ENCODE measurements at regions not wholly inside any gene's neighbourhood (a gene's known extent, or its start where the extent isn't known, plus 50 kb on each side); places are given as distances from the start of the nearest gene placed in this dataset.

GRCh38 chr18:64259871-64260270 is 111.0 kb upstream of the LINC00305 start:
- TF ChIP-seq CTCF (IDR thresholded peaks at IDR 0.05; ENCODE audit: low read depth, low read length, missing control alignments), result no peak

GRCh38 chr18:64258111-64258650 is 109.3 kb upstream of the LINC00305 start:
- no peak overlapping the region for H3K27ac ChIP-seq
- in situ Hi-C loops (cut with HindIII; ENCODE audit: low pct_ligation_motif_present, low sequenced_read_pairs), result no loop called here
- TF ChIP-seq CTCF (IDR thresholded peaks at IDR 0.05; ENCODE audit: low read depth, low read length, missing control alignments), result no peak
- H3K27me3 ChIP-seq (replicated peaks), result no peaks in the 10 kb centered on the region
- DNase-seq, result no peak
- no peaks in the 10 kb centered on the region for H3K36me3 ChIP-seq (replicated peaks)
- H3K4me3 ChIP-seq (ENCODE audit: low read depth, low read length), result no peak overlapping the region

More at GRCh38 chr18:64259871-64260270, 111.0 kb upstream of the LINC00305 start:
- Histone ChIP-seq H3K4me3 (ENCODE audit: low read depth, low read length) (no peak overlapping the region), H3K27me3 (replicated peaks) (no peaks in the 10 kb centered on the region), H3K36me3 (replicated peaks) (no peaks in the 10 kb centered on the region), H3K27ac (no peak overlapping the region)
- in situ Hi-C loops (cut with HindIII; ENCODE audit: low pct_ligation_motif_present, low sequenced_read_pairs), result no loop called here
- DNase-seq, result no peak

- Histone ChIP-seq H3K27ac (no peak overlapping the region), H3K4me3 (ENCODE audit: low read depth, low read length) (no peak overlapping the region), H3K27me3 (replicated peaks) (no peaks in the 10 kb centered on the region), H3K36me3 (replicated peaks) (no peaks in the 10 kb centered on the region)
- no peak for TF ChIP-seq CTCF (IDR thresholded peaks at IDR 0.05; ENCODE audit: low read depth, low read length, missing control alignments)
- no peak for DNase-seq
- in situ Hi-C loops (cut with HindIII; ENCODE audit: low pct_ligation_motif_present, low sequenced_read_pairs), result no loop called here
Measured at GRCh38 chr18:64254399-64255093, 105.7 kb upstream of the LINC00305 start.

- H3K4me3 ChIP-seq (ENCODE audit: low read depth, low read length), result no peak overlapping the region
- H3K27me3 ChIP-seq (replicated peaks), result no peaks in the 10 kb centered on the region
- DNase-seq, result no peak
- no peak overlapping the region for H3K27ac ChIP-seq
- no peak for TF ChIP-seq CTCF (IDR thresholded peaks at IDR 0.05; ENCODE audit: low read depth, low read length, missing control alignments)
- H3K36me3 ChIP-seq (replicated peaks), result no peaks in the 10 kb centered on the region
- in situ Hi-C loops (cut with HindIII; ENCODE audit: low pct_ligation_motif_present, low sequenced_read_pairs), result no loop called here
Measured at GRCh38 chr18:64253873-64254272, 105.0 kb upstream of the LINC00305 start.

GRCh38 chr18:64253222-64253621 is 104.3 kb upstream of the LINC00305 start:
- in situ Hi-C loops (cut with HindIII; ENCODE audit: low pct_ligation_motif_present, low sequenced_read_pairs), result no loop called here
- no peaks in the 10 kb centered on the region for H3K36me3 ChIP-seq (replicated peaks)
- TF ChIP-seq CTCF (IDR thresholded peaks at IDR 0.05; ENCODE audit: low read depth, low read length, missing control alignments), result no peak
- no peak for DNase-seq
- H3K27me3 ChIP-seq (replicated peaks), result no peaks in the 10 kb centered on the region
- H3K27ac ChIP-seq, result no peak overlapping the region
- no peak overlapping the region for H3K4me3 ChIP-seq (ENCODE audit: low read depth, low read length)

- Histone ChIP-seq H3K4me3 (ENCODE audit: low read depth, low read length) (no peak overlapping the region), H3K27ac (no peak overlapping the region), H3K27me3 (replicated peaks) (no peaks in the 10 kb centered on the region), H3K36me3 (replicated peaks) (no peaks in the 10 kb centered on the region)
- no peak for DNase-seq
- no peak for TF ChIP-seq CTCF (IDR thresholded peaks at IDR 0.05; ENCODE audit: low read depth, low read length, missing control alignments)
- in situ Hi-C loops (cut with HindIII; ENCODE audit: low pct_ligation_motif_present, low sequenced_read_pairs), result no loop called here
Measured at GRCh38 chr18:64248836-64249235, 99.9 kb upstream of the LINC00305 start.

Data from brain microvascular endothelial cell (primary cell).